ENCODE measurements at regions not wholly inside any gene's neighbourhood (a gene's known extent, or its start where the extent isn't known, plus 50 kb on each side); places are given as distances from the start of the nearest gene placed in this dataset.

- FAIRE-seq = no peak
- TF ChIP-seq TAF1 (IDR thresholded peaks at IDR 0.05; ENCODE audit: borderline replicate concordance, low read depth, low read length) = no peak
- TF ChIP-seq POLR2AphosphoS5 (IDR thresholded peaks at IDR 0.05; ENCODE audit: low read depth, low read length) = no peak
- no peak for TF ChIP-seq POLR2A (IDR thresholded peaks at IDR 0.05; ENCODE audit: low read depth, low read length)
These were observed 142.0 kb upstream of the FSHR start for GRCh38 chr2:49296107-49296867.

GRCh38 chr2:49294225-49294624 is 139.9 kb upstream of the FSHR start:
- DNase-seq (ENCODE audit: insufficient read length) (no peak), FAIRE-seq (no peak)
- no peak for TF ChIP-seq POLR2AphosphoS5 (IDR thresholded peaks at IDR 0.05; ENCODE audit: low read depth, low read length)

More at GRCh38 chr2:49296107-49296867, 142.0 kb upstream of the FSHR start:
- no peak for DNase-seq (ENCODE audit: insufficient read length)

- no peak for FAIRE-seq
- TF ChIP-seq TAF1 (IDR thresholded peaks at IDR 0.05; ENCODE audit: borderline replicate concordance, low read depth, low read length) (no peak), POLR2AphosphoS5 (IDR thresholded peaks at IDR 0.05; ENCODE audit: low read depth, low read length) (no peak)
- DNase-seq (ENCODE audit: insufficient read length) = no peak
These were observed 137.3 kb upstream of the FSHR start for GRCh38 chr2:49291619-49292018.

GRCh38 chr2:49289711-49290110 is 135.4 kb upstream of the FSHR start:
- FAIRE-seq = no peak
- TF ChIP-seq POLR2AphosphoS5 (IDR thresholded peaks at IDR 0.05; ENCODE audit: low read depth, low read length) (no peak), POLR2A (IDR thresholded peaks at IDR 0.05; ENCODE audit: low read depth, low read length) (no peak), TAF1 (IDR thresholded peaks at IDR 0.05; ENCODE audit: borderline replicate concordance, low read depth, low read length) (no peak)
- DNase-seq (ENCODE audit: insufficient read length) = no peak

GRCh38 chr2:49288902-49289700 is 134.8 kb upstream of the FSHR start:
- DNase-seq (ENCODE audit: insufficient read length) (no peak), FAIRE-seq (no peak)
- TF ChIP-seq POLR2A (IDR thresholded peaks at IDR 0.05; ENCODE audit: low read depth, low read length) = no peak
- no peak for TF ChIP-seq TAF1 (IDR thresholded peaks at IDR 0.05; ENCODE audit: borderline replicate concordance, low read depth, low read length)
- TF ChIP-seq POLR2AphosphoS5 (IDR thresholded peaks at IDR 0.05; ENCODE audit: low read depth, low read length) = no peak

- TF ChIP-seq POLR2AphosphoS5 (IDR thresholded peaks at IDR 0.05; ENCODE audit: low read depth, low read length) = no peak
- no peak for TF ChIP-seq POLR2A (IDR thresholded peaks at IDR 0.05; ENCODE audit: low read depth, low read length)
- FAIRE-seq (no peak), DNase-seq (ENCODE audit: insufficient read length) (no peak)
These were observed 133.9 kb upstream of the FSHR start for GRCh38 chr2:49288113-49288705.

GRCh38 chr2:49286726-49287125 is 132.4 kb upstream of the FSHR start:
- DNase-seq (ENCODE audit: insufficient read length) (no peak), FAIRE-seq (no peak)
- TF ChIP-seq POLR2AphosphoS5 (IDR thresholded peaks at IDR 0.05; ENCODE audit: low read depth, low read length) = no peak
- TF ChIP-seq POLR2A (IDR thresholded peaks at IDR 0.05; ENCODE audit: low read depth, low read length) = no peak
- no peak for TF ChIP-seq TAF1 (IDR thresholded peaks at IDR 0.05; ENCODE audit: borderline replicate concordance, low read depth, low read length)

- DNase-seq (ENCODE audit: insufficient read length) = no peak
- no peak for FAIRE-seq
- TF ChIP-seq TAF1 (IDR thresholded peaks at IDR 0.05; ENCODE audit: borderline replicate concordance, low read depth, low read length) (no peak), POLR2AphosphoS5 (IDR thresholded peaks at IDR 0.05; ENCODE audit: low read depth, low read length) (no peak), POLR2A (IDR thresholded peaks at IDR 0.05; ENCODE audit: low read depth, low read length) (no peak)
These were observed 131.7 kb upstream of the FSHR start for GRCh38 chr2:49286045-49286444.

GRCh38 chr2:49278561-49278960 is 124.2 kb upstream of the FSHR start:
- TF ChIP-seq POLR2AphosphoS5 (IDR thresholded peaks at IDR 0.05; ENCODE audit: low read depth, low read length) (no peak), TAF1 (IDR thresholded peaks at IDR 0.05; ENCODE audit: borderline replicate concordance, low read depth, low read length) (no peak), POLR2A (IDR thresholded peaks at IDR 0.05; ENCODE audit: low read depth, low read length) (no peak)
- no peak for FAIRE-seq
- no peak for DNase-seq (ENCODE audit: insufficient read length)

GRCh38 chr2:49278141-49278540 is 123.8 kb upstream of the FSHR start:
- TF ChIP-seq TAF1 (IDR thresholded peaks at IDR 0.05; ENCODE audit: borderline replicate concordance, low read depth, low read length) = no peak
- no peak for TF ChIP-seq POLR2A (IDR thresholded peaks at IDR 0.05; ENCODE audit: low read depth, low read length)
- TF ChIP-seq POLR2AphosphoS5 (IDR thresholded peaks at IDR 0.05; ENCODE audit: low read depth, low read length) = no peak
- FAIRE-seq (no peak), DNase-seq (ENCODE audit: insufficient read length) (no peak)

- TF ChIP-seq TAF1 (IDR thresholded peaks at IDR 0.05; ENCODE audit: borderline replicate concordance, low read depth, low read length) = no peak
- TF ChIP-seq POLR2A (IDR thresholded peaks at IDR 0.05; ENCODE audit: low read depth, low read length) = no peak
- TF ChIP-seq POLR2AphosphoS5 (IDR thresholded peaks at IDR 0.05; ENCODE audit: low read depth, low read length) = no peak
- DNase-seq (ENCODE audit: insufficient read length) = no peak
- FAIRE-seq = no peak
These were observed 116.8 kb upstream of the FSHR start for GRCh38 chr2:49271060-49271606.

All from GM12892 (cell line).